ENCODE measurements at regions not wholly inside any gene's neighbourhood (a gene's known extent, or its start where the extent isn't known, plus 50 kb on each side); places are given as distances from the start of the nearest gene placed in this dataset.

DNA sequence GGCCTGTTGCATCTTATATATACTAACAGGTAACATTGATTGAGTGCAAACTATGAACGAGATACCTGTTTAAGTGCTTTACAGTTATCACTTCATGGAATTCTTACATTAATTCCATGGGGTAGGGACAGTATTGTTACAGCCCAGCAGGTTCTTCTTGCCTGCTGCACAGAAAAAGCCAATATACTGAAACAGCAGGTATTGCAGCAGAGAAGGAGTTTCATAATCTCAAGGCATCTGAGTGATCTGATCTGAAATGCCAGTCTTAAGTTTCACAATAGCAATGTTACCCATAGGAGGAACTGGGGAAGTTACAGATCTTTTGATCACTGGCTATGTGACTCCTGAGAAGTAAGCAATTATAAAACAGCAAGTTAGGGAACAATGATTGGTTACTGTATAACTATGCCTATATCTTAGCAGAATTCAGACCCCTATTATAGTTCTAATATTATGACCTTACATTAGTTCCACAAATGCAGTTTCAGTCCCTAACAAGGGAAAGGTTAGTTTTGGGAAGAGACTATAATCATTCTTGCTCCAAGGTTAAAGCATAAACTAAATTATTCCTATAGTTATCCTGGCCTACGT is 126.5 kb upstream of the BNC2 start:
- H3K9me3 ChIP-seq (ENCODE audit: control insufficient read depth, low read depth, low read length): peaks cover 16% of the 10 kb centered on the region
- H3K27me3 ChIP-seq (ENCODE audit: control insufficient read depth, insufficient read depth, low read length): no peaks in the 10 kb centered on the region
- H3K4me3 ChIP-seq (ENCODE audit: low read length): no peak overlapping the region
- H3K4me1 ChIP-seq (ENCODE audit: control insufficient read depth, insufficient read depth, low read length): no peaks in the 10 kb centered on the region
- H3K36me3 ChIP-seq (ENCODE audit: control insufficient read depth, insufficient read depth, low read length): no peaks in the 10 kb centered on the region
- 100% methylated on average over 1 of the region's 2 CpGs for WGBS (ENCODE audit: insufficient coverage, low lambda C conversion rate)
- no peak overlapping the region for H3K27ac ChIP-seq (ENCODE audit: low read length)
- DNase-seq: no peak

DNA sequence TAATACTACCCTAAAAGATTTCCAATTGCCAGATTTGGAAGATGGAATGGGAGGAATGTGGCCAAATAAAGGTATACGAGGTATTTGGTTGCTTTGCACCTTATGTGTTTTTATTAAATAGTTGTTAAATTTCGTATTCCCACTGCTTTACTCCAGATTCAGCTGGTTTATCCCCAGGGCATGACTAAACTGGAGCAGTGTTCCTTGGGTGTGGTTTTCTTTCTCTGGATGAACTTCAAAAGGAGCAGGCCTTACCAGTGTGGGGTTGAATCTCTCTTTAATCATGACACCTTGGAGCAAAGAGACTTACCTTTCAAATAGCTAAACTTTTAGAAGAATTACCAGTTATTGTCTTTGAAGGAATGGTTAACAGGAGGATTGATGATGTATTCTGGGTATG is 121.7 kb upstream of the BNC2 start:
- no CpG with 5 or more reads among the region's 2 CpGs for WGBS (ENCODE audit: insufficient coverage, low lambda C conversion rate)
- no peak for DNase-seq
- Histone ChIP-seq H3K9me3 (ENCODE audit: control insufficient read depth, low read depth, low read length) (peaks cover 10% of the 10 kb centered on the region), H3K27me3 (ENCODE audit: control insufficient read depth, insufficient read depth, low read length) (no peaks in the 10 kb centered on the region), H3K4me1 (ENCODE audit: control insufficient read depth, insufficient read depth, low read length) (no peaks in the 10 kb centered on the region), H3K36me3 (ENCODE audit: control insufficient read depth, insufficient read depth, low read length) (no peaks in the 10 kb centered on the region), H3K27ac (ENCODE audit: low read length) (no peak overlapping the region), H3K4me3 (ENCODE audit: low read length) (no peak overlapping the region)

GRCh38 chr9:16987026-16987425 is 116.6 kb upstream of the BNC2 start:
- WGBS (ENCODE audit: insufficient coverage, low lambda C conversion rate): no CpG with 5 or more reads among the region's 2 CpGs
- H3K4me3 ChIP-seq (ENCODE audit: low read length): no peak overlapping the region
- no peaks in the 10 kb centered on the region for H3K4me1 ChIP-seq (ENCODE audit: control insufficient read depth, insufficient read depth, low read length)
- no peak for DNase-seq
- no peaks in the 10 kb centered on the region for H3K9me3 ChIP-seq (ENCODE audit: control insufficient read depth, low read depth, low read length)
- no peaks in the 10 kb centered on the region for H3K27me3 ChIP-seq (ENCODE audit: control insufficient read depth, insufficient read depth, low read length)
- no peaks in the 10 kb centered on the region for H3K36me3 ChIP-seq (ENCODE audit: control insufficient read depth, insufficient read depth, low read length)
- no peak overlapping the region for H3K27ac ChIP-seq (ENCODE audit: low read length)

DNA sequence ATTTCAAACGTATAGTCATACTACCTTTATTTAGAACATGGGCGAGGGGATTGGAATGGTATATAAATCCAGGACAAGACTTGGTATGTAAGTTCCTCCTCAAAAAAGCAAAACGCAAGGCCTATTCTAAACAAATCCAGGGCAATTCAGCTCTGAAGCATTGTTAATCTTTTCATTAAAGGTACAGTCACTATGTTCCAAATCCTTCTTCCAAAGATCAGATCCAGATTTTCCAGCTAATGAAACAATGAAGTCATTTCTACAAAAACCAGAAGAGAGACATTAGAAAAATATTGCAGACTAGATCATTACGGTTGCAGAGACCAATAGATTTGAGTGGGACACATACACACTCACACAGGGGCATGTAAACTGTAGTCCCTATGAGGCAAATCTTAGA is 116.1 kb upstream of the BNC2 start:
- no peaks in the 10 kb centered on the region for H3K9me3 ChIP-seq (ENCODE audit: control insufficient read depth, low read depth, low read length)
- no peaks in the 10 kb centered on the region for H3K36me3 ChIP-seq (ENCODE audit: control insufficient read depth, insufficient read depth, low read length)
- H3K4me1 ChIP-seq (ENCODE audit: control insufficient read depth, insufficient read depth, low read length): no peaks in the 10 kb centered on the region
- DNase-seq: no peak
- WGBS (ENCODE audit: insufficient coverage, low lambda C conversion rate): no CpG with 5 or more reads among the region's 4 CpGs
- no peak overlapping the region for H3K27ac ChIP-seq (ENCODE audit: low read length)
- no peak overlapping the region for H3K4me3 ChIP-seq (ENCODE audit: low read length)
- H3K27me3 ChIP-seq (ENCODE audit: control insufficient read depth, insufficient read depth, low read length): no peaks in the 10 kb centered on the region

GRCh38 chr9:16985559-16986348 is 115.3 kb upstream of the BNC2 start:
- H3K9me3 ChIP-seq (ENCODE audit: control insufficient read depth, low read depth, low read length): no peaks in the 10 kb centered on the region
- WGBS (ENCODE audit: insufficient coverage, low lambda C conversion rate): no CpG with 5 or more reads among the region's 12 CpGs
- H3K36me3 ChIP-seq (ENCODE audit: control insufficient read depth, insufficient read depth, low read length): no peaks in the 10 kb centered on the region
- H3K27me3 ChIP-seq (ENCODE audit: control insufficient read depth, insufficient read depth, low read length): no peaks in the 10 kb centered on the region
- no peaks in the 10 kb centered on the region for H3K4me1 ChIP-seq (ENCODE audit: control insufficient read depth, insufficient read depth, low read length)
- no peak for DNase-seq
- H3K27ac ChIP-seq (ENCODE audit: low read length): no peak overlapping the region
- H3K4me3 ChIP-seq (ENCODE audit: low read length): no peak overlapping the region

DNA sequence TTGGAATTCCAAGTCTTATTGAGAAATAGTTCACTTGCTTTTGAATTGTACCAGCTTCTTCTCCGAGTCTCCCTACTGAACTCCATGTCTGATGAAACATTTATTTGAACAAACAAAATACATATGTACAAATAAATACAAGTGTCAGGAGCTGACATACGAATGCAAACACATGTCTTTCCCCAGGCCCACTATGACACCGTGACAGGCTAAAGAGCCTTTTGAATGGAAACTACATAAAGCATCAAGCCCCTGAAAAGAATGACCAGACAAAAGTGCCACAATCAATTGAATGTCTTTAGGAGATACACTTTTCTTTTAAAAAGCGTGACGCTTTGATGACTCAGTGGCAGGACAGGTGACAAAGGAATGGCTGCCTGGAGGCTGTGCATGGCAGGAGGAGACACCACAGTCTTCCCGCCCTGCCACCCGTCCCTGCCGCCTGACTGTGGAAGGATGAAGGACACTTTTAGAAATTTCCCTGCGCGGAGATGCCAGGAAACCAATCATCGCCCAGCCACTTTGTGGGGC is 112.4 kb upstream of the BNC2 start:
- no peak for DNase-seq
- H3K36me3 ChIP-seq (ENCODE audit: control insufficient read depth, insufficient read depth, low read length): no peaks in the 10 kb centered on the region
- no peak overlapping the region for H3K4me3 ChIP-seq (ENCODE audit: low read length)
- H3K9me3 ChIP-seq (ENCODE audit: control insufficient read depth, low read depth, low read length): no peaks in the 10 kb centered on the region
- no peaks in the 10 kb centered on the region for H3K4me1 ChIP-seq (ENCODE audit: control insufficient read depth, insufficient read depth, low read length)
- H3K27me3 ChIP-seq (ENCODE audit: control insufficient read depth, insufficient read depth, low read length): no peaks in the 10 kb centered on the region
- H3K27ac ChIP-seq (ENCODE audit: low read length): no peak overlapping the region
- 67% methylated on average over 1 of the region's 11 CpGs for WGBS (ENCODE audit: insufficient coverage, low lambda C conversion rate)

GRCh38 chr9:16976427-16976826 is 106.0 kb upstream of the BNC2 start:
- H3K27me3 ChIP-seq (ENCODE audit: control insufficient read depth, insufficient read depth, low read length): no peaks in the 10 kb centered on the region
- H3K9me3 ChIP-seq (ENCODE audit: control insufficient read depth, low read depth, low read length): no peaks in the 10 kb centered on the region
- H3K4me1 ChIP-seq (ENCODE audit: control insufficient read depth, insufficient read depth, low read length): no peaks in the 10 kb centered on the region
- no peak overlapping the region for H3K27ac ChIP-seq (ENCODE audit: low read length)
- 63% methylated on average over 2 of the region's 4 CpGs for whole genome bisulfite sequencing (ENCODE audit: insufficient coverage, low lambda C conversion rate)
- DNase-seq: no peak
- H3K4me3 ChIP-seq (ENCODE audit: low read length): no peak overlapping the region
- H3K36me3 ChIP-seq (ENCODE audit: control insufficient read depth, insufficient read depth, low read length): no peaks in the 10 kb centered on the region

GRCh38 chr9:16974436-16974835 is 104.0 kb upstream of the BNC2 start:
- no peak overlapping the region for H3K27ac ChIP-seq (ENCODE audit: low read length)
- H3K4me1 ChIP-seq (ENCODE audit: control insufficient read depth, insufficient read depth, low read length): no peaks in the 10 kb centered on the region
- 57% methylated on average over 1 of the region's 5 CpGs for WGBS (ENCODE audit: insufficient coverage, low lambda C conversion rate)
- H3K9me3 ChIP-seq (ENCODE audit: control insufficient read depth, low read depth, low read length): no peaks in the 10 kb centered on the region
- no peaks in the 10 kb centered on the region for H3K36me3 ChIP-seq (ENCODE audit: control insufficient read depth, insufficient read depth, low read length)
- DNase-seq: no peak
- no peak overlapping the region for H3K4me3 ChIP-seq (ENCODE audit: low read length)
- H3K27me3 ChIP-seq (ENCODE audit: control insufficient read depth, insufficient read depth, low read length): no peaks in the 10 kb centered on the region

GRCh38 chr9:16970321-16970720 is 99.9 kb upstream of the BNC2 start:
- Histone ChIP-seq H3K27ac (ENCODE audit: low read length) (no peak overlapping the region), H3K4me1 (ENCODE audit: control insufficient read depth, insufficient read depth, low read length) (no peaks in the 10 kb centered on the region), H3K9me3 (ENCODE audit: control insufficient read depth, low read depth, low read length) (no peaks in the 10 kb centered on the region), H3K27me3 (ENCODE audit: control insufficient read depth, insufficient read depth, low read length) (no peaks in the 10 kb centered on the region), H3K36me3 (ENCODE audit: control insufficient read depth, insufficient read depth, low read length) (no peaks in the 10 kb centered on the region), H3K4me3 (ENCODE audit: low read length) (no peak overlapping the region)
- WGBS (ENCODE audit: insufficient coverage, low lambda C conversion rate): 100% methylated on average over 1 of the region's 3 CpGs
- DNase-seq: no peak

- Histone ChIP-seq H3K36me3 (ENCODE audit: control insufficient read depth, insufficient read depth, low read length) (no peaks in the 10 kb centered on the region), H3K27ac (ENCODE audit: low read length) (no peak overlapping the region), H3K27me3 (ENCODE audit: control insufficient read depth, insufficient read depth, low read length) (no peaks in the 10 kb centered on the region), H3K4me3 (ENCODE audit: low read length) (no peak overlapping the region), H3K4me1 (ENCODE audit: control insufficient read depth, insufficient read depth, low read length) (no peaks in the 10 kb centered on the region), H3K9me3 (ENCODE audit: control insufficient read depth, low read depth, low read length) (no peaks in the 10 kb centered on the region)
- DNase-seq: no peak
- no CpG with 5 or more reads among the region's 10 CpGs for WGBS (ENCODE audit: insufficient coverage, low lambda C conversion rate)
Observed at GRCh38 chr9:16964228-16964627, 93.8 kb upstream of the BNC2 start.

DNA sequence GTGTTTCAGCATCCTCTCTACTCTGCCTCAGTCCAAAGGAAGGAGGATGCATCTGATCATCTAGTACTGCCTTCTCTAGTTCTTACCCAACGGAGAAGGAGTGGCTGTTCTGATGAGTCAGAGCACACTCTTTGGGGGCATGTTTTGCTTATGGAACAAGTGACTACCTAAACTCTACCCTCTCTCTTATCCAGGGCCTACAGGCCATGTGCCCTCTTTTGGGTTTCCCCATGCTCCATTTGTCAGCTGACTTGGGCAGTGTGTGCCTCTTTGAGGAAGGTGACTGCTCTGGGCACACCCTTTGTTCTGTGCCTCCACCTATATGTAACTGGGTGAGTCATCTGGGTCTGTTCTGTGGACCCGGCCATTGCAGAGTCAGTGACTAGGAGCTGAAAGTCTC is 89.6 kb upstream of the BNC2 start:
- Histone ChIP-seq H3K9me3 (ENCODE audit: control insufficient read depth, low read depth, low read length) (no peaks in the 10 kb centered on the region), H3K27me3 (ENCODE audit: control insufficient read depth, insufficient read depth, low read length) (no peaks in the 10 kb centered on the region), H3K36me3 (ENCODE audit: control insufficient read depth, insufficient read depth, low read length) (no peaks in the 10 kb centered on the region), H3K4me1 (ENCODE audit: control insufficient read depth, insufficient read depth, low read length) (no peaks in the 10 kb centered on the region), H3K4me3 (ENCODE audit: low read length) (no peak overlapping the region), H3K27ac (ENCODE audit: low read length) (no peak overlapping the region)
- DNase-seq: no peak
- WGBS (ENCODE audit: insufficient coverage, low lambda C conversion rate): no CpG with 5 or more reads among the region's 2 CpGs
